ENCODE measurements at regions not wholly inside any gene's neighbourhood (a gene's known extent, or its start where the extent isn't known, plus 50 kb on each side); places are given as distances from the start of the nearest gene placed in this dataset.
A peak's percentile ranks its signal among the peaks of the same experiment; 100 is the strongest.
"Not testable (repeated sequence)": the region's sequence is repeated elsewhere in the genome, so short reads cannot be mapped to it uniquely, and the experiment has no call there.

- DNase-seq: not testable (repeated sequence)
These were observed 64.2 kb upstream of the METTL9 start for GRCh38 chr16:21535201-21535600.

- DNase-seq: not testable (repeated sequence)
These were observed 62.6 kb upstream of the METTL9 start for GRCh38 chr16:21536740-21537139.

GRCh38 chr16:21537598-21537997, 61.8 kb upstream of the METTL9 start:
- not testable (repeated sequence) for DNase-seq

GRCh38 chr16:21539107-21539618, 60.2 kb upstream of the METTL9 start:
- not testable (repeated sequence) for DNase-seq

GRCh38 chr16:21540770-21541433, 58.5 kb upstream of the METTL9 start:
- peak; percentile 49 to 76 for DNase-seq

- DNase-seq: not testable (repeated sequence)
These were observed 57.7 kb upstream of the METTL9 start for GRCh38 chr16:21541611-21542051.

- DNase-seq: not testable (repeated sequence)
These were observed 57.3 kb upstream of the METTL9 start for GRCh38 chr16:21542075-21542474.

- not testable (repeated sequence) for DNase-seq
These were observed 56.8 kb upstream of the METTL9 start for GRCh38 chr16:21542491-21543124.

- DNase-seq: not testable (repeated sequence)
These were observed 56.1 kb upstream of the METTL9 start for GRCh38 chr16:21543151-21543836.

- not testable (repeated sequence) for DNase-seq
These were observed 53.6 kb upstream of the METTL9 start for GRCh38 chr16:21545664-21546326.

- DNase-seq: not testable (repeated sequence)
These were observed 50.0 kb upstream of the METTL9 start for GRCh38 chr16:21549396-21549795.

Measured in stimulated activated CD4-positive, alpha-beta T cell treated with anti-CD3 and anti-CD28 coated beads, Interleukin-4, amount 100 ng/mL, for 4 hours (primary cell).